HG03103 (cell line): ENCODE measurements at regions not wholly inside any gene's neighbourhood (a gene's known extent, or its start where the extent isn't known, plus 50 kb on each side); places are given as distances from the start of the nearest gene placed in this dataset.
A peak's percentile ranks its signal among the peaks of the same experiment; 100 is the strongest.
"Not testable (repeated sequence)": the region's sequence is repeated elsewhere in the genome, so short reads cannot be mapped to it uniquely, and the experiment has no call there.

Experiments used
- ATAC-seq: cut with Tn5 transposase; IDR thresholded peaks from one replicate; pipeline ENCODE4 v1.9.1; 2021; ENCODE audit warnings: low read depth; ENCODE audit not compliant: unreplicated experiment

GRCh38 chr13:76245920-76246319 lies 609.8 kb downstream of the LMO7 start:
- ATAC-seq: no peak

GRCh38 chr13:76245211-76245610 lies 609.1 kb downstream of the LMO7 start:
- ATAC-seq: no peak

GRCh38 chr13:76243120-76243519 lies 607.0 kb downstream of the LMO7 start:
- ATAC-seq: not testable (repeated sequence)

- no peak for ATAC-seq
Observed at GRCh38 chr13:76239031-76239680, 603.0 kb downstream of the LMO7 start.

GRCh38 chr13:76231522-76232167 lies 595.5 kb downstream of the LMO7 start:
- ATAC-seq: no peak

GRCh38 chr13:76229281-76229680 lies 593.2 kb downstream of the LMO7 start:
- no peak for ATAC-seq

GRCh38 chr13:76226941-76227340 lies 590.8 kb downstream of the LMO7 start:
- ATAC-seq: no peak

GRCh38 chr13:76225815-76226489 lies 589.8 kb downstream of the LMO7 start:
- no peak for ATAC-seq

- ATAC-seq: no peak
Observed at GRCh38 chr13:76223999-76224398, 587.9 kb downstream of the LMO7 start.

- ATAC-seq: no peak
Observed at GRCh38 chr13:76223565-76223964, 587.4 kb downstream of the LMO7 start.

GRCh38 chr13:76222511-76222910 lies 586.4 kb downstream of the LMO7 start:
- ATAC-seq: no peak

- ATAC-seq: no peak
Observed at GRCh38 chr13:76216729-76217128, 580.6 kb downstream of the LMO7 start.

GRCh38 chr13:76214001-76214400 lies 577.9 kb downstream of the LMO7 start:
- ATAC-seq: no peak

- ATAC-seq: peak; percentile 68
Observed at GRCh38 chr13:76213423-76213904, 577.3 kb downstream of the LMO7 start.

GRCh38 chr13:76210262-76210661 lies 574.1 kb downstream of the LMO7 start:
- ATAC-seq: no peak

- ATAC-seq: no peak
Observed at GRCh38 chr13:76198568-76199163, 562.5 kb downstream of the LMO7 start.

- no peak for ATAC-seq
Observed at GRCh38 chr13:76189882-76190519, 553.9 kb downstream of the LMO7 start.

GRCh38 chr13:76175961-76176725 lies 540.0 kb downstream of the LMO7 start:
- ATAC-seq: no peak

GRCh38 chr13:76168661-76169060 lies 532.5 kb downstream of the LMO7 start:
- ATAC-seq: no peak

- no peak for ATAC-seq
Observed at GRCh38 chr13:76164290-76164689, 528.2 kb downstream of the LMO7 start.
